ENCODE measurements at regions not wholly inside any gene's neighbourhood (a gene's known extent, or its start where the extent isn't known, plus 50 kb on each side); places are given as distances from the start of the nearest gene placed in this dataset.

GRCh38 chr6:140185991-140186390, 811.5 kb upstream of the CITED2 start:
- Mint-ChIP-seq H3K4me1 (ENCODE audit: low read depth, unreplicated experiment) (no peaks in the 10 kb centered on the region), H3K27ac (ENCODE audit: unreplicated experiment) (no peak overlapping the region), H3K9me3 (ENCODE audit: unreplicated experiment) (no peaks in the 10 kb centered on the region), H3K27me3 (ENCODE audit: unreplicated experiment) (no peaks in the 10 kb centered on the region), H3K4me3 (ENCODE audit: unreplicated experiment) (no peak overlapping the region), H3K36me3 (ENCODE audit: unreplicated experiment) (peaks cover 12% of the 10 kb centered on the region)
- no peak for TF ChIP-seq CTCF (IDR thresholded peaks at IDR 0.05; ENCODE audit: partially characterized antibody, unreplicated experiment)
- DNase-seq, result no peak

- H3K4me3 Mint-ChIP-seq (ENCODE audit: unreplicated experiment), result no peak overlapping the region
- DNase-seq, result no peak
- H3K27ac Mint-ChIP-seq (ENCODE audit: unreplicated experiment), result no peak overlapping the region
- H3K9me3 Mint-ChIP-seq (ENCODE audit: unreplicated experiment), result no peaks in the 10 kb centered on the region
- H3K27me3 Mint-ChIP-seq (ENCODE audit: unreplicated experiment), result no peaks in the 10 kb centered on the region
- H3K4me1 Mint-ChIP-seq (ENCODE audit: low read depth, unreplicated experiment), result no peaks in the 10 kb centered on the region
- TF ChIP-seq CTCF (IDR thresholded peaks at IDR 0.05; ENCODE audit: partially characterized antibody, unreplicated experiment), result no peak
- peaks cover 6% of the 10 kb centered on the region for H3K36me3 Mint-ChIP-seq (ENCODE audit: unreplicated experiment)
Measured at GRCh38 chr6:140183881-140184280, 809.4 kb upstream of the CITED2 start.

GRCh38 chr6:140182821-140183220, 808.4 kb upstream of the CITED2 start:
- H3K4me3 Mint-ChIP-seq (ENCODE audit: unreplicated experiment), result no peak overlapping the region

GRCh38 chr6:140181876-140182275, 807.4 kb upstream of the CITED2 start:
- Mint-ChIP-seq H3K4me3 (ENCODE audit: unreplicated experiment) (no peak overlapping the region), H3K27me3 (ENCODE audit: unreplicated experiment) (no peaks in the 10 kb centered on the region), H3K27ac (ENCODE audit: unreplicated experiment) (no peak overlapping the region), H3K9me3 (ENCODE audit: unreplicated experiment) (no peaks in the 10 kb centered on the region), H3K36me3 (ENCODE audit: unreplicated experiment) (no peaks in the 10 kb centered on the region), H3K4me1 (ENCODE audit: low read depth, unreplicated experiment) (no peaks in the 10 kb centered on the region)
- no peak for DNase-seq
- no peak for TF ChIP-seq CTCF (IDR thresholded peaks at IDR 0.05; ENCODE audit: partially characterized antibody, unreplicated experiment)

More at GRCh38 chr6:140182821-140183220, 808.4 kb upstream of the CITED2 start:
- Mint-ChIP-seq H3K36me3 (ENCODE audit: unreplicated experiment) (peaks cover 5% of the 10 kb centered on the region), H3K27ac (ENCODE audit: unreplicated experiment) (no peak overlapping the region), H3K27me3 (ENCODE audit: unreplicated experiment) (no peaks in the 10 kb centered on the region), H3K9me3 (ENCODE audit: unreplicated experiment) (no peaks in the 10 kb centered on the region), H3K4me1 (ENCODE audit: low read depth, unreplicated experiment) (no peaks in the 10 kb centered on the region)
- TF ChIP-seq CTCF (IDR thresholded peaks at IDR 0.05; ENCODE audit: partially characterized antibody, unreplicated experiment), result no peak
- DNase-seq, result no peak

- no peak for TF ChIP-seq CTCF (IDR thresholded peaks at IDR 0.05; ENCODE audit: partially characterized antibody, unreplicated experiment)
- Mint-ChIP-seq H3K36me3 (ENCODE audit: unreplicated experiment) (no peaks in the 10 kb centered on the region), H3K27me3 (ENCODE audit: unreplicated experiment) (no peaks in the 10 kb centered on the region), H3K4me1 (ENCODE audit: low read depth, unreplicated experiment) (no peaks in the 10 kb centered on the region), H3K27ac (ENCODE audit: unreplicated experiment) (no peak overlapping the region), H3K4me3 (ENCODE audit: unreplicated experiment) (no peak overlapping the region), H3K9me3 (ENCODE audit: unreplicated experiment) (no peaks in the 10 kb centered on the region)
- no peak for DNase-seq
Measured at GRCh38 chr6:140180306-140180705, 805.9 kb upstream of the CITED2 start.

All from glutamatergic neuron (in vitro differentiated cells).